ENCODE measurements at regions not wholly inside any gene's neighbourhood (a gene's known extent, or its start where the extent isn't known, plus 50 kb on each side); places are given as distances from the start of the nearest gene placed in this dataset.

- TF ChIP-seq ZFX (IDR thresholded peaks at IDR 0.05; ENCODE audit: borderline replicate concordance): no peak
- TF ChIP-seq, protein P1, sequence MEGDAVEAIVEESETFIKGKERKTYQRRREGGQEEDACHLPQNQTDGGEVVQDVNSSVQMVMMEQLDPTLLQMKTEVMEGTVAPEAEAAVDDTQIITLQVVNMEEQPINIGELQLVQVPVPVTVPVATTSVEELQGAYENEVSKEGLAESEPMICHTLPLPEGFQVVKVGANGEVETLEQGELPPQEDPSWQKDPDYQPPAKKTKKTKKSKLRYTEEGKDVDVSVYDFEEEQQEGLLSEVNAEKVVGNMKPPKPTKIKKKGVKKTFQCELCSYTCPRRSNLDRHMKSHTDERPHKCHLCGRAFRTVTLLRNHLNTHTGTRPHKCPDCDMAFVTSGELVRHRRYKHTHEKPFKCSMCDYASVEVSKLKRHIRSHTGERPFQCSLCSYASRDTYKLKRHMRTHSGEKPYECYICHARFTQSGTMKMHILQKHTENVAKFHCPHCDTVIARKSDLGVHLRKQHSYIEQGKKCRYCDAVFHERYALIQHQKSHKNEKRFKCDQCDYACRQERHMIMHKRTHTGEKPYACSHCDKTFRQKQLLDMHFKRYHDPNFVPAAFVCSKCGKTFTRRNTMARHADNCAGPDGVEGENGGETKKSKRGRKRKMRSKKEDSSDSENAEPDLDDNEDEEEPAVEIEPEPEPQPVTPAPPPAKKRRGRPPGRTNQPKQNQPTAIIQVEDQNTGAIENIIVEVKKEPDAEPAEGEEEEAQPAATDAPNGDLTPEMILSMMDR (IDR thresholded peaks at IDR 0.05): no peak
Observed at GRCh38 chr15:62610265-62610869, 432.2 kb upstream of the TPM1 start.

DNA sequence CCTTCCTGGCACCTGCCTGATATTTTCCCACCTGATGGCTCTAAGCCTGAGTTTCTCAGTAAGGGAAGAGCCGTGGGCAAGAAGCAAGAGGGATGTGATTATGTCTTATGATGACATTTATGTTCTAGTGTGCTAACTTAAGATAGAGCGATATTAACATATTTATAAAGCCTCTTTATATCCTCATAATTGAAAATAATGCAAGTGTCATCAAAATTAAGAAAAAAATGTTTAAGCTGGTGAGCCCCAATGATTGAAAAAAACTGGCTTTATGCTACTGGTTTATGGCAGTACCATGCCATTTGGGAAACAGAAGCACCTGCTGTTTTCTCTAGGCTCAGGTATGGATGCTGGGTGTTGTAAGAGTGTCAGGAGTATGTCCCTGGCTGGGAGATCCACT, 431.5 kb upstream of the TPM1 start:
- H3K27ac ChIP-seq: no peak overlapping the region
- TF ChIP-seq, protein P1 (IDR thresholded peaks at IDR 0.05): no peak
- no peak for TF ChIP-seq ZFX (IDR thresholded peaks at IDR 0.05; ENCODE audit: borderline replicate concordance)

More at GRCh38 chr15:62610265-62610869, 432.2 kb upstream of the TPM1 start:
- H3K27ac ChIP-seq: no peak overlapping the region

DNA sequence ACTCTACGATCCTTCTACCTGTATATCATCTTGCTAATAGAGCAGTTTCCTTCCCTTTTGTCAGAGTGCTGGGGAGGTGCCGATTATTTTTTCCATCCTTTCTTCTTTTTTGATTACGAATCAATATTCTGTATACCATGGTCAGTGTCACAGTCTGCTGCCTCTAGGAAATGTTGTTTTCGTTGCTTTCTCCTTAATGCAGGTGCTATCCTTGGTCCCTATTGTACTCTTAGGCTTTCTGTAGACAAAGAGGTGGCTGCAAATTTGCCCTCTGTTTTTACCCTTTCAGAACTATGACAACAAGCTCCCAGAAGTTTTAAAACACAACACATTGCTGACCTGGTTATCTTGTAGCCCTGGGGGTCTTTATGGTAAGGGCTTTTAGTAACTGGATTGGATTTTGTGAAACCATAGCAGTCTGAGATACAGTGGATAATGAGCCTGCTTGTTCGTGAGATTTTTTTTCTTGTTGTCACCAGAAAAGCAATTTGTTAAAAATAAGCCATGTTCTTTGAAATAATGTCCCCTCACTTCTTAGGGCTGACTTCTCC, 430.3 kb upstream of the TPM1 start:
- TF ChIP-seq, protein P1 (IDR thresholded peaks at IDR 0.05): no peak
- TF ChIP-seq ZFX (IDR thresholded peaks at IDR 0.05; ENCODE audit: borderline replicate concordance): no peak
- H3K27ac ChIP-seq: no peak overlapping the region

GRCh38 chr15:62612771-62613170, 429.8 kb upstream of the TPM1 start:
- H3K27ac ChIP-seq: no peak overlapping the region
- no peak for TF ChIP-seq ZFX (IDR thresholded peaks at IDR 0.05; ENCODE audit: borderline replicate concordance)
- TF ChIP-seq, protein P1 (IDR thresholded peaks at IDR 0.05): no peak

- H3K27ac ChIP-seq: no peak overlapping the region
- TF ChIP-seq, protein P1 (IDR thresholded peaks at IDR 0.05): no peak
- no peak for TF ChIP-seq ZFX (IDR thresholded peaks at IDR 0.05; ENCODE audit: borderline replicate concordance)
Observed at GRCh38 chr15:62616746-62617145, 425.8 kb upstream of the TPM1 start.

- TF ChIP-seq, protein P1 (IDR thresholded peaks at IDR 0.05): no peak
- no peak for TF ChIP-seq ZFX (IDR thresholded peaks at IDR 0.05; ENCODE audit: borderline replicate concordance)
- H3K27ac ChIP-seq: no peak overlapping the region
Observed at GRCh38 chr15:62617741-62618140, 424.8 kb upstream of the TPM1 start.

- no peak for TF ChIP-seq ZFX (IDR thresholded peaks at IDR 0.05; ENCODE audit: borderline replicate concordance)
- TF ChIP-seq, protein P1 (IDR thresholded peaks at IDR 0.05): no peak
- H3K27ac ChIP-seq: no peak overlapping the region
Observed at GRCh38 chr15:62618432-62618831, 424.1 kb upstream of the TPM1 start.

All from 22Rv1 (cell line).